ENCODE measurements at regions not wholly inside any gene's neighbourhood (a gene's known extent, or its start where the extent isn't known, plus 50 kb on each side); places are given as distances from the start of the nearest gene placed in this dataset.

GRCh38 chr4:79164907-79165610, 160.8 kb downstream of the NAA11 start:
- Histone ChIP-seq H3K27me3 (ENCODE audit: control insufficient read depth, insufficient read depth, low read length) (no peaks in the 10 kb centered on the region), H3K27ac (ENCODE audit: low read length) (no peak overlapping the region), H3K9me3 (ENCODE audit: control insufficient read depth, insufficient read depth, low read depth, low read length) (no peaks in the 10 kb centered on the region), H3K4me1 (ENCODE audit: control insufficient read depth, insufficient read depth, low read length) (no peaks in the 10 kb centered on the region), H3K4me3 (ENCODE audit: low read depth in 2 of 2, low read length in 2 of 2) (no peak overlapping the region), H3K36me3 (ENCODE audit: control insufficient read depth, insufficient read depth, low read length) (no peaks in the 10 kb centered on the region)
- no TSS peak for BruUV-seq (replicated peaks)
- DNase-seq (ENCODE audit: low read depth, low spot score) (no peak), ATAC-seq (no peak)
- intact Hi-C loops (cut with micrococcal nuclease; ENCODE audit: unreplicated experiment) (no loop called here), in situ Hi-C loops (cut with HindIII; ENCODE audit: low pct_unique_long_range_greater_than_20kb, low sequenced_read_pairs) (no loop called here)
- TF ChIP-seq SIN3A (IDR thresholded peaks at IDR 0.05; ENCODE audit: borderline replicate concordance, insufficient read depth, low read depth, low read length) = no peak
- TF ChIP-seq, protein P1, sequence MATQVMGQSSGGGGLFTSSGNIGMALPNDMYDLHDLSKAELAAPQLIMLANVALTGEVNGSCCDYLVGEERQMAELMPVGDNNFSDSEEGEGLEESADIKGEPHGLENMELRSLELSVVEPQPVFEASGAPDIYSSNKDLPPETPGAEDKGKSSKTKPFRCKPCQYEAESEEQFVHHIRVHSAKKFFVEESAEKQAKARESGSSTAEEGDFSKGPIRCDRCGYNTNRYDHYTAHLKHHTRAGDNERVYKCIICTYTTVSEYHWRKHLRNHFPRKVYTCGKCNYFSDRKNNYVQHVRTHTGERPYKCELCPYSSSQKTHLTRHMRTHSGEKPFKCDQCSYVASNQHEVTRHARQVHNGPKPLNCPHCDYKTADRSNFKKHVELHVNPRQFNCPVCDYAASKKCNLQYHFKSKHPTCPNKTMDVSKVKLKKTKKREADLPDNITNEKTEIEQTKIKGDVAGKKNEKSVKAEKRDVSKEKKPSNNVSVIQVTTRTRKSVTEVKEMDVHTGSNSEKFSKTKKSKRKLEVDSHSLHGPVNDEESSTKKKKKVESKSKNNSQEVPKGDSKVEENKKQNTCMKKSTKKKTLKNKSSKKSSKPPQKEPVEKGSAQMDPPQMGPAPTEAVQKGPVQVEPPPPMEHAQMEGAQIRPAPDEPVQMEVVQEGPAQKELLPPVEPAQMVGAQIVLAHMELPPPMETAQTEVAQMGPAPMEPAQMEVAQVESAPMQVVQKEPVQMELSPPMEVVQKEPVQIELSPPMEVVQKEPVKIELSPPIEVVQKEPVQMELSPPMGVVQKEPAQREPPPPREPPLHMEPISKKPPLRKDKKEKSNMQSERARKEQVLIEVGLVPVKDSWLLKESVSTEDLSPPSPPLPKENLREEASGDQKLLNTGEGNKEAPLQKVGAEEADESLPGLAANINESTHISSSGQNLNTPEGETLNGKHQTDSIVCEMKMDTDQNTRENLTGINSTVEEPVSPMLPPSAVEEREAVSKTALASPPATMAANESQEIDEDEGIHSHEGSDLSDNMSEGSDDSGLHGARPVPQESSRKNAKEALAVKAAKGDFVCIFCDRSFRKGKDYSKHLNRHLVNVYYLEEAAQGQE (IDR thresholded peaks at IDR 0.05; ENCODE audit: insufficient read depth in 1 of 2, low read depth in 2 of 2, low read length in 1 of 2) = no peak
- no peak for TF ChIP-seq TCF7L2 (IDR thresholded peaks at IDR 0.05; ENCODE audit: low read depth, low read length)
- TF ChIP-seq, protein P2, sequence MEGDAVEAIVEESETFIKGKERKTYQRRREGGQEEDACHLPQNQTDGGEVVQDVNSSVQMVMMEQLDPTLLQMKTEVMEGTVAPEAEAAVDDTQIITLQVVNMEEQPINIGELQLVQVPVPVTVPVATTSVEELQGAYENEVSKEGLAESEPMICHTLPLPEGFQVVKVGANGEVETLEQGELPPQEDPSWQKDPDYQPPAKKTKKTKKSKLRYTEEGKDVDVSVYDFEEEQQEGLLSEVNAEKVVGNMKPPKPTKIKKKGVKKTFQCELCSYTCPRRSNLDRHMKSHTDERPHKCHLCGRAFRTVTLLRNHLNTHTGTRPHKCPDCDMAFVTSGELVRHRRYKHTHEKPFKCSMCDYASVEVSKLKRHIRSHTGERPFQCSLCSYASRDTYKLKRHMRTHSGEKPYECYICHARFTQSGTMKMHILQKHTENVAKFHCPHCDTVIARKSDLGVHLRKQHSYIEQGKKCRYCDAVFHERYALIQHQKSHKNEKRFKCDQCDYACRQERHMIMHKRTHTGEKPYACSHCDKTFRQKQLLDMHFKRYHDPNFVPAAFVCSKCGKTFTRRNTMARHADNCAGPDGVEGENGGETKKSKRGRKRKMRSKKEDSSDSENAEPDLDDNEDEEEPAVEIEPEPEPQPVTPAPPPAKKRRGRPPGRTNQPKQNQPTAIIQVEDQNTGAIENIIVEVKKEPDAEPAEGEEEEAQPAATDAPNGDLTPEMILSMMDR (IDR thresholded peaks at IDR 0.05) = no peak
- TF ChIP-seq POLR2AphosphoS5 (IDR thresholded peaks at IDR 0.05; ENCODE audit: low read depth, low read length) = no peak
- ChIA-PET CTCF (no interaction called here), POLR2A (no interaction called here)

- H3K27ac ChIP-seq (ENCODE audit: low read length) = no peak overlapping the region
- H3K4me3 ChIP-seq (ENCODE audit: low read depth in 2 of 2, low read length in 2 of 2) = no peak overlapping the region
- ChIA-PET CTCF (no interaction called here), POLR2A (no interaction called here)
- TF ChIP-seq SIN3A (IDR thresholded peaks at IDR 0.05; ENCODE audit: borderline replicate concordance, insufficient read depth, low read depth, low read length) (no peak), TCF7L2 (IDR thresholded peaks at IDR 0.05; ENCODE audit: low read depth, low read length) (no peak), POLR2AphosphoS5 (IDR thresholded peaks at IDR 0.05; ENCODE audit: low read depth, low read length) (no peak)
- TF ChIP-seq, protein P1 (IDR thresholded peaks at IDR 0.05; ENCODE audit: insufficient read depth in 1 of 2, low read depth in 2 of 2, low read length in 1 of 2) = no peak
- TF ChIP-seq, protein P2 (IDR thresholded peaks at IDR 0.05) = no peak
- ATAC-seq = no peak
- BruUV-seq (replicated peaks) = no TSS peak
- in situ Hi-C loops (cut with HindIII; ENCODE audit: low pct_unique_long_range_greater_than_20kb, low sequenced_read_pairs) = no loop called here
- H3K36me3 ChIP-seq (ENCODE audit: control insufficient read depth, insufficient read depth, low read length) = no peaks in the 10 kb centered on the region
- DNase-seq (ENCODE audit: low read depth, low spot score) = no peak
- H3K9me3 ChIP-seq (ENCODE audit: control insufficient read depth, insufficient read depth, low read depth, low read length) = no peaks in the 10 kb centered on the region
- intact Hi-C loops (cut with micrococcal nuclease; ENCODE audit: unreplicated experiment) = no loop called here
- H3K4me1 ChIP-seq (ENCODE audit: control insufficient read depth, insufficient read depth, low read length) = no peaks in the 10 kb centered on the region
- H3K27me3 ChIP-seq (ENCODE audit: control insufficient read depth, insufficient read depth, low read length) = no peaks in the 10 kb centered on the region
These were observed 161.8 kb downstream of the NAA11 start for GRCh38 chr4:79163981-79164490.

All from Panc1 (cell line).